SJCRH30 (cell line): ENCODE measurements at regions not wholly inside any gene's neighbourhood (a gene's known extent, or its start where the extent isn't known, plus 50 kb on each side); places are given as distances from the start of the nearest gene placed in this dataset.
"Not testable (repeated sequence)": the region's sequence is repeated elsewhere in the genome, so short reads cannot be mapped to it uniquely, and the experiment has no call there.

Experiments used
- DNase-seq, 2 experiments: peaks; one replicate each; pipeline ENCODE4 v3.0.0-alpha.2; 2015 to 2020
- H3K27ac ChIP-seq: fragments of 250-450 bp; sonication (Bioruptor Pico); 2 replicates; pipeline ENCODE4 v1.5.1; 2020; ENCODE audit warnings: mild to moderate bottlenecking, moderate library complexity
- H3K27me3 ChIP-seq: fragments of 250-450 bp; sonication (Bioruptor Pico); 2 replicates; pipeline ENCODE4 v1.5.1; 2020; ENCODE audit warnings: mild to moderate bottlenecking, moderate library complexity
- H3K36me3 ChIP-seq: fragments of 250-450 bp; sonication (Bioruptor Pico); 2 replicates; pipeline ENCODE4 v1.5.1; 2020; ENCODE audit warnings: mild to moderate bottlenecking, moderate library complexity
- H3K4me1 ChIP-seq: fragments of 250-450 bp; sonication (Bioruptor Pico); 2 replicates; pipeline ENCODE4 v1.5.1; 2020; ENCODE audit warnings: mild to moderate bottlenecking, moderate library complexity
- H3K4me3 ChIP-seq: fragments of 250-450 bp; sonication (Bioruptor Pico); 2 replicates; pipeline ENCODE4 v1.5.1; 2020; ENCODE audit warnings: mild to moderate bottlenecking, moderate library complexity
- H3K9me3 ChIP-seq: fragments of 250-450 bp; sonication (Bioruptor Pico); replicated peaks from 2 replicates; pipeline ENCODE4 v1.5.1; 2020; ENCODE audit warnings: mild to moderate bottlenecking, moderate library complexity

DNA sequence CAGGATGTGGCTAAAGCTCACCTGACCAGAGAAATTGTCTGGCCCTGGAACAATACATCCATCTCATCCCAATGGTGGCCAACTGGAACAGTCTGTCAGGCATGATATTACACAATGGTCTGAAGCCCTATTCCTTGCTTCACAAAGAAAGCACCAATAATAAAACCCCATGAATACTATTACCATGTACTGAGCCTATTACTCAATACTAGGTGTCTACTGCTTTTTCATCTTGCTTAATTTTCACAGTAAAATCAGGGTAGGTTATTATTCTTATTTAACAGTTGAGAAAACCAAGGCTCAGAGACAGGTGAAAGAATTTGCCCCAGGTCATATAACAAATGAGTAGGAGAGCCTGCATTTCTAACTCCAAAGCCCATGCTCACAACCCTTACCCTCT, 68.9 kb upstream of the CAPRIN1 start:
- Histone ChIP-seq H3K36me3 (no peaks in the 10 kb centered on the region), H3K4me3 (no peak overlapping the region), H3K4me1 (no peaks in the 10 kb centered on the region), H3K27me3 (no peaks in the 10 kb centered on the region), H3K9me3 (no peaks in the 10 kb centered on the region), H3K27ac (no peak overlapping the region)
- no peak for DNase-seq

DNA sequence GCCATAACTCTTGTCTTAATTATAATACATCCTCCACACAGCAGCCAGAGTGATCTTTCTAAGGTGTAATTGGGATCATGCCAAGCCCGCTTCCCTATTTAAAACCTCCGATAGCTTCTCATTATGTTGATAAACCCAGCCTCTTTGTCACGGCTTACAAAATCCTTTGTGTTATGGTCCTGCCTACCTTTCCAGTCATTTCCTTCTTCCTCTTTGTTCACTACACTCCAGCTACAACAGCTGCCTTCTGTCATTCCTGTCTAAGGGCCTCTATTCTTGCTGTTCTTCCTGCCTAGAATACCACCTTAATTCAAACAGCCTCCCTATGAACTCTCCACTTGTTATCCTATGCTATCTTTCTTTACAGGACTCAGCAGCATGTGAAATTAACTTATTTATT, 70.6 kb upstream of the CAPRIN1 start:
- H3K9me3 ChIP-seq: no peaks in the 10 kb centered on the region
- no peaks in the 10 kb centered on the region for H3K27me3 ChIP-seq
- DNase-seq: no peak
- no peaks in the 10 kb centered on the region for H3K4me1 ChIP-seq
- H3K4me3 ChIP-seq: no peak overlapping the region
- H3K27ac ChIP-seq: no peak overlapping the region
- H3K36me3 ChIP-seq: no peaks in the 10 kb centered on the region

DNA sequence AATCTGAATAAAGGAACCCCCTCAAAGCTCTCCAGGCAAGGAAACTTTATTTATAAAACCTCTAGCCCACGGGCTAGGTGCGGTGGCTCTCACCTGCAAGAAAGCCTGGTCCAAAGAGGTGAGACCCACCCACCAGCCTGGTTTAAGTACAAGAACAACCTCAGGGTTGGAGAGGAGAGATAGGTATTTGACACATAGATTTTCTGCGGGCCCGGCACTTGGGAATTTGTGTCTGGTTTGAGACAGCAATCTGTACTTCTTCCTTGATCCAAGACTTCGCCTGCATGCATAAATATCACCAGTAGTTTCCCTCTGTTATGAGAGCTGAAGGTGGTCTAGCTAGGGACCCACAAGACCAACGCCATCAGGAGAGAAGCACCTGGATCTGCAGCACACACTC, 73.2 kb upstream of the CAPRIN1 start:
- H3K4me1 ChIP-seq: no peaks in the 10 kb centered on the region
- H3K36me3 ChIP-seq: no peaks in the 10 kb centered on the region
- H3K4me3 ChIP-seq: no peak overlapping the region
- no peak for DNase-seq
- no peaks in the 10 kb centered on the region for H3K27me3 ChIP-seq
- no peak overlapping the region for H3K27ac ChIP-seq
- H3K9me3 ChIP-seq: no peaks in the 10 kb centered on the region

DNA sequence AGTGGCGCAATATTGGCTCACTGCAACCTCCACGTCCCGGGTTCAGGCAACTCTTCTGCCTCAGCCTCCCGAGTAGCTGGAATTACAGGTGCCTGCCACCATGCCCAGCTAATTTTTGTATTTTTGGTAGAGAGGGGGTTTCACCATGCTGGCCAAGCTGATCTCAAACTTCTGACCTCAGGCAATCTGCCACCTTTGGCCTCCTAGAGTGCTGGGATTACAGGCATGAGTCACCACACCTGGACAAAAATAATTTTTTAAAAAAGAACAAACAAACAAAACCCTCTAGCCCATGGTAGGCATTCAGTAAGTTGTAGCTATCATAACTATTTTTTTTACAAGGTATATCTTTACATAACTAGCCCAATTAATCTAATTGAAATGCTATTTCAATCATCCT, 73.9 kb upstream of the CAPRIN1 start:
- H3K4me1 ChIP-seq: no peaks in the 10 kb centered on the region
- DNase-seq: no peak
- no peak overlapping the region for H3K27ac ChIP-seq
- H3K36me3 ChIP-seq: no peaks in the 10 kb centered on the region
- H3K9me3 ChIP-seq: no peaks in the 10 kb centered on the region
- H3K4me3 ChIP-seq: no peak overlapping the region
- no peaks in the 10 kb centered on the region for H3K27me3 ChIP-seq

DNA sequence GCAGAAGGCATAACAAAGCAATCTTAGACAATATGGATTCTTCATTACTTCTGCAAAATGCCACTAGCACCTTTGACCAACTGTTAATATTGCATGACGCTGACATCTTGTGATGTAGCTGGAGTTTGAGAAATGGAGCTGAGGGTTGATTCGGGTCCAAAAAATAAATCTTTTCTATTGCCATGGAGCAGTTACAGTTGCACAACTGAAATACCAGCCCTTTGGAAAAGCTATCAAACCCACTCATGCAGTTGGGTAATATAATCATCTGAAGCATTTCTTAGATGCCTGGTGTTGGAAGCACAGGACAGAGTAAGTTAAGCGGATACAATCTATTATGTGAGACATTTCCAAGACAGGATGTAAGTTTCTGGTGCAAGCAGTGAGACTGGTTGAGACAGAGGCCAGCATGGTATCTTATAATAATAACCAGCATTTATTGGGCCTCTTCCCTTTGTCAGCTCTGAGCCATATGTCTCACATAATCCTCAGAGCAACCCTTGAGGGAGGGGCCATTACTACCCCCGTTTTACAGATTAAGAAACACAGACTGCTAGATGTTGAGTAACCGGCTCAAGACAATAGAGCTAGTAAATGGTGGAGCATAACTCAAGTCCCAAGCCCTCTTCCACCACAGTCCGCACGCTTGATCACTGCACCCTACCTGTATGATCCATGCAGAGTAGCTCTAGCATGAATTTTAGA, 74.9 kb upstream of the CAPRIN1 start:
- H3K27me3 ChIP-seq: no peaks in the 10 kb centered on the region
- no peaks in the 10 kb centered on the region for H3K4me1 ChIP-seq
- H3K36me3 ChIP-seq: no peaks in the 10 kb centered on the region
- H3K4me3 ChIP-seq: no peak overlapping the region
- H3K27ac ChIP-seq: no peak overlapping the region
- no peaks in the 10 kb centered on the region for H3K9me3 ChIP-seq
- DNase-seq: no peak

DNA sequence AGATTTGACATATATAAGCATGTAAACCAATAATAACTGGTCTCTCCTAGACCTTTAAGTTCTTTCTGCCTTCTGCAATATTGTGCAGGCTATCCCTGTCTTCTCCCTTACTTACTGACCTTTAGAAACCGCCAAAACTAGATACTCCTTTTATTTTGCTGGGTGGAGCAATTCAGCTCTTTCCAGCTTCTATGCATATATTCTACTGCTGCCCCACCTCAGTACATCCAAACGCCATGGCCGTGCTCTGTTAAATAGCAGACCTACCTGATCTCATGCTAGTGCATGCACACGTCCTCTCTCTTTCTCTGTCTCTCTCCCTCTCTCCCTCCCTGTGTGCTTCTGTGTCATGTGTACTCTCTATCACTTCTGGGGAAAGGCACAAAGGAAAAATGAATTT, 76.7 kb upstream of the CAPRIN1 start:
- no peaks in the 10 kb centered on the region for H3K36me3 ChIP-seq
- no peaks in the 10 kb centered on the region for H3K27me3 ChIP-seq
- no peak overlapping the region for H3K4me3 ChIP-seq
- H3K4me1 ChIP-seq: no peaks in the 10 kb centered on the region
- no peak overlapping the region for H3K27ac ChIP-seq
- DNase-seq: no peak
- H3K9me3 ChIP-seq: no peaks in the 10 kb centered on the region

DNA sequence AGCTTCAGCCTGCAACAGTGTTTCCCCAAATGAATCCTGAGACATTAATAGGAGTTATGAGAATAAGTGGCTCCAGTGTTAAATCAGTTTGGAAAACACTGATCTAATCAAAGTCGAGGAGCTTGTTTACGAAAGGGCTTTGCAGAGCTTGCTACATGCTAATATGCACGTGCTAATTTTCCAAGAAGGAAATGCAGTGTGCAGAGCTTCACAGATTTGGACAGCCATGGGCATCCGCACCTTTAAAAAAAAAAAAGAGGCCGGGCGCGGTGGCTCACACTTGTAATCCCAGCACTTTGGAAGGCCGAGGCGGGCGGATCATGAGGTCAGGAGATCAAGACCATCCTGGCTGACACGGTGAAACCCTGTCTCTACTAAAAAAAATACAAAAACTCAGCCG, 79.7 kb upstream of the LMO2 start:
- not testable (repeated sequence) for H3K27ac ChIP-seq, H3K9me3 ChIP-seq, H3K4me1 ChIP-seq, DNase-seq, H3K27me3 ChIP-seq, H3K36me3 ChIP-seq, H3K4me3 ChIP-seq

DNA sequence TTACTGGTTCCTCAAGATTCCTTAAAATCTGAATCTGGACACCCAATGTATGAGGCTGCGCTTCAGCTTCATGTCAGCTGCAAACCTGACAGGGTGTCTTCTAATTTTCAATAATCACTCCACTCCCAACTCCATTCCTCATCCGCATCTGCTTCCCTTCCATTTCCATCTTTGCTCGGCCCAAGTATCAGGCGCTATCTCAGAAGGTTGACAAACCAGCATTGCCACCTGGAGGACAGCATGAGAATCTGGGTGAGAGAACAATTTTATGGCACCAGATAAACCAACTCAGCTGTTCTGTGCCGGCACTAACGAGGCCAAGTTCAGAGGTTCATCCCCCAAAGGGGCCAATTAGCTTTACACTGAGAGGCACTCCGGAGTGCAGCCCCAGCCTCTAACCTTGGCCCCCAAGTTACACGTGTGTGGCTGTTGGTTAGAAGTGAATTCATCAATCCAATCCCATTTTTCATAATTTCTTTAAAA, 79.1 kb upstream of the LMO2 start:
- Histone ChIP-seq H3K27ac (no peak overlapping the region), H3K4me1 (no peaks in the 10 kb centered on the region), H3K27me3 (no peaks in the 10 kb centered on the region), H3K9me3 (no peaks in the 10 kb centered on the region), H3K4me3 (no peak overlapping the region), H3K36me3 (no peaks in the 10 kb centered on the region)
- DNase-seq: peak; percentile 33 to 59

DNA sequence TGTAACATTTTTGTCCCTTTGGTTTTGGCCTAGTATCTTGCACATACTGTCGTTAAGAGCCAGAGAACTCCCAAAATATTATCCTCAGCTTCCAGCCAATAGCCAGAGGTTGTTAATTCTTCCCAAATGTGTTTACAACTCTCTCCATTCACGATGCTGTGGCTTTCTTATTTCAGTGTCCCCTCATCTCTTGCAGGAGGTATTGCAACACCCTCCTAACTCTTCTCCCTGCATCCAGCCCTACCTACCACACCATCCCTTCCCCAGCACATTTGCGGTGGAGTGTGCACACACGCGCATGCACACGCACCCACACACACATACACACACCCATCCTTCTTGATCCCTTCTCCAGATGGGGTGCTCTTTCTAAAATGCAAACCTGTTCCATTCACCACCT, 75.6 kb upstream of the LMO2 start:
- Histone ChIP-seq H3K4me1 (no peaks in the 10 kb centered on the region), H3K4me3 (no peak overlapping the region), H3K27me3 (no peaks in the 10 kb centered on the region), H3K27ac (no peak overlapping the region), H3K9me3 (no peaks in the 10 kb centered on the region), H3K36me3 (no peaks in the 10 kb centered on the region)
- no peak for DNase-seq

DNA sequence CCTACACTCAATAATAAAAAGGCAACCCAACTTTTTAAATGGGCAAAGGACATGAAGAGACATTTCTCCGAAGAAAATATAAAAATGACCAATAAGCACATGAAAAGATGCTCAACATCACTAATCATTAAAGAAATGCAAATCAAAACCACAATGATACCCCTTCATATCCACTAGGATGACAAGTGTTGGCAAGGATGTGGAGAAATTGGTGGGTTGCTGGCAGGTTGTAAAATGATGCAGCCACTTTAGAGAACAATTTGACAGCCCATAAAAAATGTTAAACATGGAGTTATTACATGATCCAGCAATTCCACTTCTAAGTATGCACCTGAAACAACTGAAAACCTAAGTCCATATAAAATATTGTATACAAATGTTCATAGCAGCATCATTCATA, 73.2 kb upstream of the LMO2 start:
- no peaks in the 10 kb centered on the region for H3K27me3 ChIP-seq
- H3K4me1 ChIP-seq: no peaks in the 10 kb centered on the region
- no peaks in the 10 kb centered on the region for H3K36me3 ChIP-seq
- no peak overlapping the region for H3K27ac ChIP-seq
- no peak for DNase-seq
- no peak overlapping the region for H3K4me3 ChIP-seq
- H3K9me3 ChIP-seq: no peaks in the 10 kb centered on the region

DNA sequence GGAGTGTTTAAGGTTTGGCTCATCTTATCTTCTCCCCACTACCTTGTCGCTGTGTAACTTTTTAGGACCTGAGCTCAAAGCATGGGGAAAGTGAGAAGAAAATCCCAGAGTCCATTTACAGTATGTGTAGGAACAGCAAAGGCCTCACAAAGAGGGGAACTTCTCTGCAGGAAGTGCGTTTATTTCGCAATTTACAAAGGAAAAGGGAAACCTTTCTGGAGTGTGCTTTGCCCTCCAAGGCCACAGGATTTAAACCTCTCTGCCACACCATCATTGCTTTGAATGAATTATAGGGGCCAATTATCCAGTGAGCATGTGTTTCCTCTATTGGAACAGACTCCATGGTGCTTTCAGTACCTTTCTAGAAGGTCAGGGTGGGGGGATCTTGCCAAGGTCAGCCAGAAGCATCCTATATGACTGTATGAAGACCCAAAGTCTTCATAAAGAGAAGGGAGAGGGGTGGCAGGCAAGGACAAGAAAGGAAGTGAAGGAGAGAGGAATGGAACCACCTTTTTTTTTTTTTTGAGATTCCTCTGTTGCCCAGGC, 68.1 kb upstream of the LMO2 start:
- Histone ChIP-seq H3K27ac (no peak overlapping the region), H3K27me3 (no peaks in the 10 kb centered on the region), H3K9me3 (no peaks in the 10 kb centered on the region), H3K4me3 (no peak overlapping the region), H3K4me1 (no peaks in the 10 kb centered on the region), H3K36me3 (no peaks in the 10 kb centered on the region)
- no peak for DNase-seq

DNA sequence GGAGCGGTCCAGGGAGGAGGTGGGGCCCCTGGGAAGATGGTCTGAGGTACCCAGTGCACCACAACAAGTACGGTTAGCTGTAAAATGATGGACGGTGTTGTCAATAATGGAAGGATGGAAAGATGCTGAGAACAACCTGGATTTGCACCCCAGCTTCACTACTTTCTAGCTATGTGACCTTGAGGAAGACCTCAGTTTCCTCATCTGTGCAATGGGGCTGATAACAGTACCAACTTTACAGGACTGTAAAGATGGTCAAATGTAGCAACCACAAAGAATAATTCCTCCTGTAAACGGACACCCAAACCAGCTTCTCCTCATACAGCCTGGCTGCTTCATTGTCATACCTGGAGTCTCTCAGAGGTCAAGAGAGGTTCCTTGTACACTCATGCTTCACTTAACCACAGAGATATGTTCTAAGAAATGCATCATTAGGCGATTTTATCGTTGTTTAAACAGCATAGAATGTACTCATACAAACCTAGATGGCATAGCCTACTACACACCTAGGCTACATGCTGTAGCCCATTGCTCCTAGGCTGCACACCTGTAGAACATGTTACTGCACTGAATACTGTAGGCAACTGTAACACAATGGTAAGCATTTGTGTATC, 65.5 kb upstream of the LMO2 start:
- H3K27me3 ChIP-seq: no peaks in the 10 kb centered on the region
- H3K36me3 ChIP-seq: no peaks in the 10 kb centered on the region
- H3K4me1 ChIP-seq: no peaks in the 10 kb centered on the region
- no peak overlapping the region for H3K27ac ChIP-seq
- DNase-seq: no peak
- no peaks in the 10 kb centered on the region for H3K9me3 ChIP-seq
- no peak overlapping the region for H3K4me3 ChIP-seq

DNA sequence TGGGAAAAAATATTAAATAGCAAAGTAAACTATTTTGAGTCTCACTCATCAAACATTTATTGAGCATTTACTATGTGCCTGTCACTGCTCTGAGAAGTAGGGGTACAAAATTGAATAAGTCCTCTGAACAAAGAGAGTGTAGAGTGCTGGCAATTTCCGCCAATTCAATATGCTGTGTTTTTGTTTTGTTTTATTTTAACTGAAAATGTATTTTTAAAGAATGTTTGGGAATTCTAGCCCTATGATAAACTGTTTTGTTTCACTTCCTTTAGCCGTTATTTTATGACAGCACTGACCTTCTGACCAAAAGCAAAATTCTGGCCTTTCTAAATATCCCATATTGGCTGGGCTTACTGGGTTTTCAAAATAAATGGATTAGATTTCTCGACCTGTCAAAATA, 64.7 kb upstream of the LMO2 start:
- H3K27me3 ChIP-seq: no peaks in the 10 kb centered on the region
- no peaks in the 10 kb centered on the region for H3K4me1 ChIP-seq
- H3K4me3 ChIP-seq: no peak overlapping the region
- no peaks in the 10 kb centered on the region for H3K9me3 ChIP-seq
- H3K36me3 ChIP-seq: no peaks in the 10 kb centered on the region
- H3K27ac ChIP-seq: no peak overlapping the region
- DNase-seq: no peak

DNA sequence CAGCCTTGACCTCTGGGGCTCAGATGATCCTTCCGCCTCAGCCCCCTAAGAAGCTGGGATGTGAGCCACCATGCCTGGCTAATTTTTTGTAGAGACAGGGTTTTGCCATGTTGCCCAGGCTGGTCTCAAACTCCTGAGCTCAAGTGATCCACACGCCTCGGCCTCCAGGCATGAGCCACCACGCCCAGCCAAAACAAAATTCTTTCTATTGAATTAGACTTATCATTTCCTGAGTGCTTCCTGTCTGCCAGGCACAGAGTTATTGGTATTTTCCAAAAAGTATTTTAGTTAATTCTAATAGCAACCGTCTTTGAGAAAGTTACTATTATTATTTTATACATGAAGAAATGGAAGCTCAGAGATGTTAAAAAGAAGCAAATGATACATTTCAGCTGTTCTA, 61.4 kb upstream of the LMO2 start:
- H3K27ac ChIP-seq: no peak overlapping the region
- H3K4me3 ChIP-seq: no peak overlapping the region
- H3K4me1 ChIP-seq: no peaks in the 10 kb centered on the region
- no peaks in the 10 kb centered on the region for H3K9me3 ChIP-seq
- no peak for DNase-seq
- H3K36me3 ChIP-seq: no peaks in the 10 kb centered on the region
- no peaks in the 10 kb centered on the region for H3K27me3 ChIP-seq

DNA sequence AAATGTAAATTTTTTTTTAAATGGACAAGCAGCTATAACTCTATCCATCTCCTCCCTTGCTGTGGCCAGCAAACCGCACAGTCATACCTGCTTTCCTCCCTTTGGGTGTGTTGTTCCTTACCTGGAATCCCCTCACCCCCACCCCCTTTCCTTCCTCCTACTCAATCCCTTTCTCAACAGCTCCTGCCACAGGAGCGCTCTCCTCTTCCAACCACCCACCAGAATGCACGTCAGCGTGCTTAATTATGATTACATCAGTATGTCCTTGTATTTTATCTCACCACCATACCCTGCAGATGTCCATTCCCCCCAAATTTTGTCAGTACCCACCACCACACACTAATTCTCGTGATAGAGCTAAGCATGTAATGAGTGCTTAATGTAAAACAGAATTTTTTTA, 60.9 kb upstream of the LMO2 start:
- no peak for DNase-seq
- no peak overlapping the region for H3K27ac ChIP-seq
- no peaks in the 10 kb centered on the region for H3K27me3 ChIP-seq
- H3K4me3 ChIP-seq: no peak overlapping the region
- H3K4me1 ChIP-seq: no peaks in the 10 kb centered on the region
- H3K36me3 ChIP-seq: no peaks in the 10 kb centered on the region
- no peaks in the 10 kb centered on the region for H3K9me3 ChIP-seq
